CD4-positive, alpha-beta T cell treated with Interleukin-4 for 4 hours (primary cell): ENCODE measurements at regions not wholly inside any gene's neighbourhood (a gene's known extent, or its start where the extent isn't known, plus 50 kb on each side); places are given as distances from the start of the nearest gene placed in this dataset.

ENCODE experiments used
- DNase-seq: peaks from one replicate; pipeline ENCODE4 v3.0.0-alpha.2; 2020

- DNase-seq, result no peak
These were observed 95.6 kb downstream of the RIPK4 start for GRCh38 chr21:41671212-41671762.

GRCh38 chr21:41670056-41670805 is 96.6 kb downstream of the RIPK4 start:
- DNase-seq, result no peak

DNA sequence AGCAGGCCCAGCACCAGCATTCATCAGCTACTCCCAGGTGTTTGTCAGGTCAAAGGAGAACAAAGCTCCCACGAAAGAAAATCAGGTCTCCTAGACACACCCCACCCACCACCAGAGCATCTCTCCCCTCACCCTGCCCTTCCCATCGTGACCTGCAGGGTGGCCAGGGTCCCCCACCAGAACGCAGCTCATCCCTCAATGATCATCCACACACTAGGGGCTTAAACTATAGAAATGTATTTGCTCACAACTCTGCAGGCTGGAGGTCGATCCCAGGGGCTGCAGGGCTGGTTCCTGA is 97.4 kb downstream of the RIPK4 start:
- no peak for DNase-seq

DNA sequence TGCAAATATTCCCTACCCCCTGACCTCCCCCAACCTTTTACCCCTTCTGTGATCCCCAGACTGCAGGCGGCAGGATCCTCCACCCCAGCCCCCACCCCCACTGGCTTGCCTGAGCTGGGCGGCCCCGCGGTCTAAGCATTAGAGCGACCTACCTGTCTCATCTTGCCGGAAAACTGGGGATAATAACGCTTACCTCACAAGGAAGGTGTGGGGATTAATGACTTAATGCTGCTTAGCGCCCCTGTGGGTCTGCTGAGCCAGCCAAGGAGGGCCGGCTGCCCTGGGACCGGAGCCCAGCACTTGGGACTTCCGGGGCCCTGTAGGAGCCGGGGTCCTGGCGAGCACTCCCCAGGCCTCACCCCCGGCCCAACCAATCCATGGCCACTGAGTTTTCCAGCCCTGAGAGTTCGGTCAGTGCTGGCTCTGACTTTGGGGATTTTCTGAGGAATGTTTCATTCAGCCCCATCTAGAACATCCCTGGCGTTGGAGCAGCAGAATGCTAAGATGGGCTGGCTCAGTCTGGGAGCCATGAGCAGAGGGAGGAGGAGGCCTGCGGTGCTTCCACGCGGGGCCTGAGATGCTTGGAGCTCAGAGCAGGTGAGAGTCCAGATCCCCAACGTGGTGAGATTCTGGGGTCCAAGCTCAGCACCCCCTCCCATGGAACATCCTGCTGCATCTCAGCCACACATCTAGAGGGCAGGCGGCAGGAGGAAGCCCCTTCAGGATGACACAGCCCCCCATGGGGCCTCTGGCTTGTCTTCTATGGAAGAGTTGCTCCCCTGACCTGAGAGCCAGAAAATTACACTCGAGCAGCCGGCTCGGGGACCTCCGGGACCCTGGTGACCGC is 97.9 kb downstream of the RIPK4 start:
- no peak for DNase-seq

DNA sequence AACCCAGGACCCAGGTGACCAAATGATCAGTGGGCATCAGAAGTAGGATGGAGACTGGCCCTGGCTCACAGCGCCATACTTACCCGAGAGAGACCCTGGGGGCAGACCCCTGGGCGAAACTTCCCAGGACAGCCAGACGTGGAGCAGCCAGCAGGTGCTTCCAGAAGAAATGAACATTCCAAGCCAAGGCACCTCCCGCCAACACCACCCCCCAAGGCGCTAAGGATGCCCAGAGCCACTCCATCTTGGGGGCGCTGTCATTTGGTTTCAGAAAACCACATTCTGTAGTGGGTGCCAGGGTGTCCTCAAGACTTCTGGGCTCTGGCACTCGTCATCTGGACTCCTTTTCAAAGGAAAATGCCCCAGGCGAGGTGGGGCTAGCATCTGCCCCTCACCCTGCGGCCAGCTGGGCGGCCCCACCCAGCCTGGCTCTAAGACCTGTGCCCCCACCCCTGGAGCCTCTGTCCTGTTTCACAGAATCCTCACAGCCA is 98.8 kb downstream of the RIPK4 start:
- no peak for DNase-seq

DNA sequence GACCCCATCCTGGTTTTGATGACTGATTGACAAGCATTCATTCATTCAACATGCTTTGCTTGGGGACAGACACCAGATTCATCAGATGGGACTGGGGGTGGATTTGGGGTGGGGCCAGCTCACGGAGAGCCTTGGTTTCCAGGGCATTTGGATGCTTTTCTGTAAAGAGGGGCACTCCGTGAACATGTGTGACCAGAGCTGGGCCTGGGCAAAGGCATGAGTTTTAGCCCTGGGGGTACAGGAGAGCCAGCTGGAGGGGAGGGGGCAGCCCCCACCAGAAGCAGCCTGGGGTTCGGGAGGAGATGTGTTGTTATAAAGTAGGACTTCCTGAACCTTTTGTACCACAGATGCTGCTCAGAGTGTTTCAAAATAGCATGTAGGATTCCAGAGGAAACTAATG is 99.7 kb downstream of the RIPK4 start:
- DNase-seq, result no peak

- no peak for DNase-seq
These were observed 100.2 kb downstream of the RIPK4 start for GRCh38 chr21:41666641-41667081.

GRCh38 chr21:41665766-41666595 is 100.9 kb downstream of the RIPK4 start:
- no peak for DNase-seq

DNA sequence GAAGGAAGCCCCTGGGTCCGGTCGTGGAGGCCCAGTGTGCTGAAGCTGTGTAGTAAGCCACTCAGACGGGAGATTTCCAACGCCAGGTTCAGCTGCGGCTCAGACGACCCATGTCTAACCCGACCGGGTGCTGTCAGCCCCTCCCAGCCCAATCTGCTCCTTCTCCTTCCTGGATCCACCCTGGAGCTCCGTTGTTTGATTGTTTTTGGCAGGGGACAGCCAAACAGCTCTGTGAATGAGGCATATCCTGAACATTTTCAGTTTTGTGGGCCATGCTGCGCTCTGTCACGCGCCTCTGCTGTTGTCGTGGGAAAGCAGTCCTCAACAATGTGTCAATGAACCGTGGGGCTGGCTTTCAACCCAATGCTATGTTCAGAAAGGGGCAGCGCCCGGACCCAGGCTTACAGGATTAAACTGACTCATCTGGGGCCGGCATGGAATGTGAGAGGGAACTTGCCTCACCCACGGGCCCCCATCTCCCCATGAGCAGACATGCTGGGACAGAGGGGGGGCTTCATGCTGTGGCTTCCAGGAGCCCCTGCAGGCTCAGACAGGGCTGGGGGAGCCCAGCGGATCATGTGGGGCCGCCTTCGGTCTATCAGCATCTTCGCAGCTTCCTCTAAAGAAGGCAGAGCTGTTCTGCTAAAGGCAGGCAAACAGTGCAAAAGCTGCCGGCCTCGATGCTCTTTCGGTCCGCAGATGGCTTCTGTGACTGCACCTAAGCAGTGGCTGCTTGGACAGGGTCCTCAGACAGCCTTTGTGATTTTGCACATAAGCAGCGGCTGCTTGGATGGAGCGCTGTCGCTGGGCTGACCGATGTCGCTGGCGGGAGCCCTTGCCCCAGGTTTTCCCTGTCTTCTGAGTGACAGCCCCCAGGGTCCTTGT is 101.7 kb downstream of the RIPK4 start:
- DNase-seq, result no peak

DNA sequence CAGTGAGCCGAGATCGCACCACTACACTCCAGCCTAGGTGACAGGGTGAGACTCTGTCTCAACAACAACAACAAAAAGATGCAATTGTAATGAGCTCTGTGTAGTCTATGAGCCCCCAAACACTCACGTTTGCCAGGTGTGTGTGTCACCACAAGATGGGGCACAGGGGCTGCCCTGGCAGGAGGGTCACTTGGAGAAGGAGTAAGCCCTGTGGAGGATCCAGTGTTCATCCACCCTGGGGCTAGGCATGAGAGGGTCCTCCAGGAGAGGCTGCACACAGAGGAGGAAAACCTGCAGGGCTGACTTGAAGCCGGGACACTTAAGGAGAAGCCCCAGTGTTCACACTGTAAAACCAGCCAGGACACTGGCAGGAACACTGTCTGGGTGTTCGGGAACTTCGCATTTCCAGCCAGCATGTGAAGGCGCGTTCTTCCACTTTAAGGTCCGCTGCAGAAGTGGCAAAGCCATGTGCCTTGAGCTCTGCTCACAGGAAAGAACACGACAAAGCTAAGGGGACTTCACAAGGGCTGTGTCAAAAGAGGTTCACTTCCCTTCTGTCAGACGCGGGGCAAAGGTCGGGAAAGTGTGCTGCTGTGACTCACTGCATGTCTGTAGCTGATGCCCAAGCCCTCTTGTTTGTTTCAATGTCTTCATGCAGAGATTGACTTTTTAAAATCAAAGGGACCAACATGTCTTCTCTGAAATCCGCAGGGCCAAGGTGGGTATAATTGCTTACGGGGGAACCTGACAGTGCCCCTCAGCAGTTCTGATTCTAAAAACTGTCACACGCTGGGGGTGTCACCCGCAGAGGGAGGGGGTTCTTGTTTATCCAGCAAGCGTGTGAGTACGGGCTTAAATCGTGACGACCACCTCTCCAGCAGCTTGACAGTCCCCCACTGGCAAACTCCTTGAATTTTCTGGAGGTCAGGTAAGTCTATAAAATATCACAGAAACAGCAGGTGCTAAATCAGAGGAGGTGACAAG is 102.8 kb downstream of the RIPK4 start:
- DNase-seq, result peak; percentile 4

DNA sequence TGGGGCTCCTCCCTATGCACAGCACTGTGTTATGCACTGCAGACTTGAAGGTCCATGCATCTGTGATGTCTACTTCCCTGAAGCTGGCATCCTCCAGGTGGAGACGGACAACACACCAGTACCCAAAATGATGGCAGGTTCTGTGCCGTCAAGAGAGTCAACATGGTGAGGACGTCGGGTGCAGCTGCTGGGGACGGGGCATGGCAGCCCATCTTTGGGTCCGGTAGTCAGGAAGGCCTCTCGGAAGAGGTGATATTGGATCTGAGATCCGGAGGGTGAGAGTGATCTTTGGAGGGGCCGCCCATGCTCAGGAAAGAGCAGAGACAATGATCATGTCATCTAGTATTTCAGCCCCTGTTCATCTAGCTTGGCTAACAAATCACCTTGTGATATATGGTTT is 104.1 kb downstream of the RIPK4 start:
- no peak for DNase-seq

DNA sequence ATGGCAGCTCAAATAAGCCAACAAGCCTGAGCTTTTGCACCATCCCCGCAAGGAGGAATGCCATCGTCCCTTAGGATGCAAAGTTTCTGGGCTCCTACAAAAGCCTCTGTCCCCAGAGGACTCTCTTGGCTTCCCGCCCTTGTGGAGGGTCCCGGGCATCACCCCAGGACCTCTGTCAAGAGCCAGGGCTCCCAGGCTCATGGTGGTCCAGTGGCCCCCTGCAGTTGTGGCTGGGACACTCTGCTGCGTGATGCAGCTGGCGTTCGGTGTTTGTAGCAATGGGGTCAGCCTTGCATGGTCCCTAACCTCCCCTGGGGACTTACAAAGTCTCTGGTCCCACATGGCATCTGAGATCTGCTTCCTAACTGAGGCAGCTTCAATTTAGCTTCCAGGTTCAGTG is 104.7 kb downstream of the RIPK4 start:
- DNase-seq, result no peak

GRCh38 chr21:41660748-41661147 is 106.1 kb downstream of the RIPK4 start:
- no peak for DNase-seq

DNA sequence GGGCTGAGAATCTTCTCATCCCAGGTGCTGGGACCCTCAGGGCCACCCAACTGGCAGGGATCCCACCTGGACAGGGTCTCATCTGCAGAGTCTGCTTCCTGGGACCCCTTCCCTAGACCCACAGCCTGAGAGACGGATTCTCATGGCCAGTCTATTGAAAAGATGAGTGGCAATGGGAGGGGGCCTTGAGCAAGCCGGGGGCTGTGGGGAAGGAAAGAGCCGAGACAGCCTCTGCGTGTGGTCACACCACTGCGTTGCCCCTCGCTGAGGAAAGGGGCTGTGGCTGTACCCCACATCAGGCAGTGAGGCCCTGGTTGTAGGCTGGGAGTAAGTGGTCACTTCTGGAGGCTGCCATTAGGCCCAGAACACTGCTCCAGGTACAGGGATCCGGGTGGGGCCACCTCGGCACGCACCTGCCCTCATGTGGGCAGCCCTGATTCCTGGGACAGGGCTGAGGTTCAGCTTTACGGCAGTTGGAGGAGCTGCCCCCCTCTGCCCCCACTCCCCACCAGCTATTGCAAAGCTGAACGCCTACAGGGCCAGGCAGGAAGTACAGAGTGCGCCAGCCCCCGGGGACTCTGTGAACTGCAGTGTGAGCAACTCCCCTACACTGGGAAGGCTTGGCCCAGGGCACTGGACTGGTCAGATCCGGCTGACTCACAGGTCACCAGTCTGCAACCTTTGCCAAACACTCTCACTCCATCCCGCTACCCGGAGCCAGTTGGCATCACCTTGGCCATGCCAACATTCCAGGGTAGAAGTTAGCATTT is 106.9 kb downstream of the RIPK4 start:
- DNase-seq, result no peak

DNA sequence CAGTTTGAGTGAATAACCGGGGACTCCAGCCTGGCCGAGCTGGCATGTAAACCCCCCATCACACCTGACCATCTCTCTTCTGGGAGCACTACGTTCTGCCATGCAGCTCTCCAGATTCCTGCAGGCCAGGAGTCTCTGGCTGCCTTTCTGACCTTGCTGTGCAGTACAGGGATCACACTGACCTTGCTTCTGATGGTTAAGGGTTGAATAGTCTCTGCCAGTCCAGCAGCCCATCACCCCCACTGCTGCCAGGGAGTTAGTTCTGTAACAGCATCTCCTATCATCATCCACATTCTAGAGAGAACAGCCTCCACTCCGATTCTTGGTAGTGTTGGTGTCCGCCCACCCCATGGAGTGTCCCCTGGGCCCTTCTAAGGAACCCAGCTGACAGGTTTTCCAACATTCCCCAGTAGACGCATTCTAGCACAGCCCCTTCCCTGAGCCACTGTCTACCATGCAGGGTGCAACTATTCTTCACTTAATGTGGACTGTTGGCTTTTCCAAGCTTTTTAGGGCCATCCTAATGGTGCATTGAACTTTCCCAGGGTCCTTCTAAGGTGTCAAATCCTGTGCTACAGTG is 109.8 kb downstream of the RIPK4 start:
- no peak for DNase-seq

- no peak for DNase-seq
These were observed 111.6 kb downstream of the RIPK4 start for GRCh38 chr21:41655259-41655658.

- DNase-seq, result no peak
These were observed 112.8 kb downstream of the RIPK4 start for GRCh38 chr21:41653954-41654491.

GRCh38 chr21:41653243-41653953 is 113.5 kb downstream of the RIPK4 start:
- DNase-seq, result no peak

- no peak for DNase-seq
These were observed 115.0 kb downstream of the RIPK4 start for GRCh38 chr21:41651830-41652229.
